OCI-LY7 (cell line): ENCODE measurements at regions not wholly inside any gene's neighbourhood (a gene's known extent, or its start where the extent isn't known, plus 50 kb on each side); places are given as distances from the start of the nearest gene placed in this dataset.
A peak's percentile ranks its signal among the peaks of the same experiment; 100 is the strongest.

Source experiments
- BruUV-seq: library from RNA; stranded (reverse); fragments of 400-500 nt; replicated peaks from 2 replicates; lab custom pipeline; 2021; lab: Mats Ljungman, UMichigan
- CTCF ChIA-PET: fragments of 300-600 bp; sonication (Branson Sonifier 250); formaldehyde crosslinking; loops from one replicate; lab custom pipeline; 2022; ENCODE audit warnings: antibody characterized with exemption; ENCODE audit not compliant: unreplicated experiment; lab: Charles Lee
- POLR2A ChIA-PET: fragments of 300-600 bp; sonication (Branson Sonifier 250); formaldehyde crosslinking; loops from one replicate; lab custom pipeline; 2022; ENCODE audit warnings: antibody characterized with exemption; lab: Charles Lee
- DNase-seq: peaks from one replicate; pipeline ENCODE4 v3.0.0-alpha.2; 2015; ENCODE audit warnings: low spot score
- H2AFZ ChIP-seq: fragments of 200-600 bp; sonication (generic), shearing (Covaris generic); 2 replicates; pipeline ENCODE4 v1.6.1; 2014; ENCODE audit warnings: mild to moderate bottlenecking, antibody characterized with exemption, low read length, moderate library complexity
- H3K27ac ChIP-seq: fragments of 200-600 bp; sonication (generic); 2 replicates; pipeline ENCODE4 v1.5.1; 2014; ENCODE audit warnings: mixed run types, low read depth, mild to moderate bottlenecking, moderate library complexity, low read length, inconsistent platforms; ENCODE audit not compliant: poor library complexity, severe bottlenecking
- H3K36me3 ChIP-seq: fragments of 200-600 bp; sonication (generic); 2 replicates; pipeline ENCODE4 v1.6.1; 2014; ENCODE audit warnings: mild to moderate bottlenecking, antibody characterized with exemption, low read length, moderate library complexity, mixed read lengths; ENCODE audit not compliant: insufficient read depth
- H3K4me1 ChIP-seq: fragments of 200-600 bp; sonication (generic); 2 replicates; pipeline ENCODE4 v1.5.1; 2014; ENCODE audit warnings: mild to moderate bottlenecking, low read length; ENCODE audit not compliant: insufficient read depth, poor library complexity, severe bottlenecking
- H3K4me2 ChIP-seq: fragments of 200-600 bp; sonication (generic); 2 replicates; pipeline ENCODE4 v1.6.1; 2014; ENCODE audit warnings: mild to moderate bottlenecking, low read length
- H3K4me3 ChIP-seq: fragments of 200-600 bp; sonication (generic); 2 replicates; pipeline ENCODE4 v1.5.1; 2014; ENCODE audit warnings: mild to moderate bottlenecking, low read depth, low read length; ENCODE audit not compliant: poor library complexity, severe bottlenecking
- H3K79me2 ChIP-seq: fragments of 200-600 bp; sonication (generic); 2 replicates; pipeline ENCODE4 v1.6.1; 2016; ENCODE audit warnings: low read depth, mild to moderate bottlenecking, low read length, moderate library complexity, mixed read lengths; ENCODE audit not compliant: insufficient read depth
- H3K9me2 ChIP-seq: fragments of 200-600 bp; sonication (generic); 2 replicates; pipeline ENCODE4 v1.6.1; 2016; ENCODE audit warnings: mild to moderate bottlenecking, low read length, mixed read lengths; ENCODE audit not compliant: insufficient read depth
- H3K9me3 ChIP-seq: fragments of 200-600 bp; sonication (generic); 2 replicates; pipeline ENCODE4 v1.6.1; 2014; ENCODE audit warnings: mild to moderate bottlenecking, mixed run types, low read length, mixed read lengths
- H4K20me1 ChIP-seq: fragments of 200-600 bp; sonication (generic); 2 replicates; pipeline ENCODE4 v1.6.1; 2014; ENCODE audit warnings: mild to moderate bottlenecking, antibody characterized with exemption, low read length, moderate library complexity, mixed read lengths; ENCODE audit not compliant: insufficient read depth
- EZH2phosphoT487 ChIP-seq: fragments of 200-600 bp; sonication (generic); IDR thresholded peaks from 2 replicates; pipeline ENCODE4 v1.6.1; 2018; ENCODE audit warnings: low read depth, borderline replicate concordance, mild to moderate bottlenecking, mixed run types, antibody characterized with exemption, low read length, moderate library complexity, mixed read lengths
- intact Hi-C: fragments of 100-400 bp; cut with micrococcal nuclease; formaldehyde crosslinking; loops from one replicate; pipeline ENCODE4 v1.10.0; 2022; ENCODE audit not compliant: unreplicated experiment
- TF ChIP-seq, protein P1 (sequence below): fragments of 200-600 bp; sonication (generic); conservative IDR thresholded peaks from 2 replicates; pipeline ENCODE4 v1.5.1; 2014; ENCODE audit warnings: mild to moderate bottlenecking, antibody characterized with exemption, low read length, moderate library complexity, mixed read lengths

- no peaks in the 10 kb centered on the region for H3K9me2 ChIP-seq
- H3K4me3 ChIP-seq, result no peak overlapping the region
- POLR2A ChIA-PET, result no interaction called here
- no peak overlapping the region for H3K27ac ChIP-seq
- H3K79me2 ChIP-seq, result no peaks in the 10 kb centered on the region
- no peak overlapping the region for H2AFZ ChIP-seq
- H3K36me3 ChIP-seq, result no peaks in the 10 kb centered on the region
- DNase-seq, result no peak
- BruUV-seq, result no TSS peak
- no peak overlapping the region for H3K4me2 ChIP-seq
- no peaks in the 10 kb centered on the region for H4K20me1 ChIP-seq
- H3K4me1 ChIP-seq, result no peaks in the 10 kb centered on the region
- no peaks in the 10 kb centered on the region for H3K9me3 ChIP-seq
- intact Hi-C loops, result no loop called here
- CTCF ChIA-PET, result no interaction called here
- TF ChIP-seq, protein P1, sequence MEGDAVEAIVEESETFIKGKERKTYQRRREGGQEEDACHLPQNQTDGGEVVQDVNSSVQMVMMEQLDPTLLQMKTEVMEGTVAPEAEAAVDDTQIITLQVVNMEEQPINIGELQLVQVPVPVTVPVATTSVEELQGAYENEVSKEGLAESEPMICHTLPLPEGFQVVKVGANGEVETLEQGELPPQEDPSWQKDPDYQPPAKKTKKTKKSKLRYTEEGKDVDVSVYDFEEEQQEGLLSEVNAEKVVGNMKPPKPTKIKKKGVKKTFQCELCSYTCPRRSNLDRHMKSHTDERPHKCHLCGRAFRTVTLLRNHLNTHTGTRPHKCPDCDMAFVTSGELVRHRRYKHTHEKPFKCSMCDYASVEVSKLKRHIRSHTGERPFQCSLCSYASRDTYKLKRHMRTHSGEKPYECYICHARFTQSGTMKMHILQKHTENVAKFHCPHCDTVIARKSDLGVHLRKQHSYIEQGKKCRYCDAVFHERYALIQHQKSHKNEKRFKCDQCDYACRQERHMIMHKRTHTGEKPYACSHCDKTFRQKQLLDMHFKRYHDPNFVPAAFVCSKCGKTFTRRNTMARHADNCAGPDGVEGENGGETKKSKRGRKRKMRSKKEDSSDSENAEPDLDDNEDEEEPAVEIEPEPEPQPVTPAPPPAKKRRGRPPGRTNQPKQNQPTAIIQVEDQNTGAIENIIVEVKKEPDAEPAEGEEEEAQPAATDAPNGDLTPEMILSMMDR, result no peak
- no peak for TF ChIP-seq EZH2phosphoT487
Measured at GRCh38 chr3:165635791-165636683, 201.2 kb downstream of the BCHE start.

GRCh38 chr3:165624761-165625160, 212.5 kb downstream of the BCHE start:
- Histone ChIP-seq H3K36me3 (no peaks in the 10 kb centered on the region), H3K4me3 (no peak overlapping the region), H3K79me2 (no peaks in the 10 kb centered on the region), H3K9me2 (no peaks in the 10 kb centered on the region; the same call in 1 of the 2 replicates), H3K9me3 (no peaks in the 10 kb centered on the region), H3K27ac (no peak overlapping the region), H4K20me1 (no peaks in the 10 kb centered on the region), H3K4me2 (no peak overlapping the region), H3K4me1 (no peaks in the 10 kb centered on the region), H2AFZ (no peak overlapping the region)
- POLR2A ChIA-PET, result no interaction called here
- no peak for DNase-seq
- CTCF ChIA-PET, result no interaction called here
- TF ChIP-seq, protein P1, result peak; percentile 56
- no peak for TF ChIP-seq EZH2phosphoT487
- intact Hi-C loops, result no loop called here
- BruUV-seq, result no TSS peak

DNA sequence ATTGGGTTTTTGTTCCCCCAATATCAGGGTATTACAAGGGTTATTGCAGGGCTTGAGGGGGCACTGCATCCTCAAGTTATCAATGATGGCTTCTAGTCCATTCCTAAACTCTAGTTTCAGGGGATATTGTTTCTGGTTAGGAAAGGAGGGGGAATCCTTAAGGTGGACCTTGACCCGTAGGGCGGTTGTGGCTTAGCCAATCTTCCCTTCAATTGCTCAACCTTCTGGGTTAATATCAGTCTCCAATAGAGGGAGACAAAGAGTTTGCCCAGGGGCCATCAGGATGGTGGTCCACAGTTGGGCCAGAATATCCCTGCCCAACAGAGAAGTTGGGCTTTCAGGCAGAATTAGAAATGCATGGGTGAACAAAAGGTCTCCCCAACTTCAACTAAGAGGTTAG, 214.9 kb downstream of the BCHE start:
- TF ChIP-seq, protein P1, result 0 out of 2 replicates have a peak, but pooled peaks have one; percentile 22
- no peak for TF ChIP-seq EZH2phosphoT487
- DNase-seq, result no peak
- Histone ChIP-seq H4K20me1 (no peaks in the 10 kb centered on the region), H2AFZ (no peak overlapping the region), H3K4me2 (no peak overlapping the region), H3K4me3 (no peak overlapping the region), H3K4me1 (no peaks in the 10 kb centered on the region), H3K27ac (no peak overlapping the region), H3K79me2 (no peaks in the 10 kb centered on the region), H3K9me2 (no peaks in the 10 kb centered on the region; the same call in 1 of the 2 replicates), H3K9me3 (no peaks in the 10 kb centered on the region), H3K36me3 (no peaks in the 10 kb centered on the region)
- ChIA-PET CTCF (no interaction called here), POLR2A (no interaction called here)
- no TSS peak for BruUV-seq
- intact Hi-C loops, result no loop called here
